ENCODE measurements at regions not wholly inside any gene's neighbourhood (a gene's known extent, or its start where the extent isn't known, plus 50 kb on each side); places are given as distances from the start of the nearest gene placed in this dataset.

DNA sequence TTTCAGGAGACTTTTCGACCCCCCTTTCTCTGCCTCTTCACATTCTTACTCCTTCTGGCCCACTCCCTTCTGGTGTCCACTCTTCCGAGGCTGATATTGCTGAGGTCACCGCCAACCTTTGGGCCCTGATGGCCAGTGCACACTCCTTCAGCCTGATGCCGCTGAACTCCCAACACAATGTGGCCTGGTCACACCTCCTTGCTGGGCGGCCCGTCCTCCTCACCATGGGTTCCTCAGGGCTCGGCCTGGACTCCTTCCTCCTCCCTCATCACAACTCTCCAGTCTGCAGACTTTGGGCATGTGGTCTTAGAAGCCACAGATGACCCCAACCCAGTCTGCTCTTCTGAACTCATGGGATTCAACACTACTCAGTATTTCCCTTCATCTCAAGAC is 583.0 kb upstream of the MGMT start (continued):
- TF ChIP-seq, protein P1, sequence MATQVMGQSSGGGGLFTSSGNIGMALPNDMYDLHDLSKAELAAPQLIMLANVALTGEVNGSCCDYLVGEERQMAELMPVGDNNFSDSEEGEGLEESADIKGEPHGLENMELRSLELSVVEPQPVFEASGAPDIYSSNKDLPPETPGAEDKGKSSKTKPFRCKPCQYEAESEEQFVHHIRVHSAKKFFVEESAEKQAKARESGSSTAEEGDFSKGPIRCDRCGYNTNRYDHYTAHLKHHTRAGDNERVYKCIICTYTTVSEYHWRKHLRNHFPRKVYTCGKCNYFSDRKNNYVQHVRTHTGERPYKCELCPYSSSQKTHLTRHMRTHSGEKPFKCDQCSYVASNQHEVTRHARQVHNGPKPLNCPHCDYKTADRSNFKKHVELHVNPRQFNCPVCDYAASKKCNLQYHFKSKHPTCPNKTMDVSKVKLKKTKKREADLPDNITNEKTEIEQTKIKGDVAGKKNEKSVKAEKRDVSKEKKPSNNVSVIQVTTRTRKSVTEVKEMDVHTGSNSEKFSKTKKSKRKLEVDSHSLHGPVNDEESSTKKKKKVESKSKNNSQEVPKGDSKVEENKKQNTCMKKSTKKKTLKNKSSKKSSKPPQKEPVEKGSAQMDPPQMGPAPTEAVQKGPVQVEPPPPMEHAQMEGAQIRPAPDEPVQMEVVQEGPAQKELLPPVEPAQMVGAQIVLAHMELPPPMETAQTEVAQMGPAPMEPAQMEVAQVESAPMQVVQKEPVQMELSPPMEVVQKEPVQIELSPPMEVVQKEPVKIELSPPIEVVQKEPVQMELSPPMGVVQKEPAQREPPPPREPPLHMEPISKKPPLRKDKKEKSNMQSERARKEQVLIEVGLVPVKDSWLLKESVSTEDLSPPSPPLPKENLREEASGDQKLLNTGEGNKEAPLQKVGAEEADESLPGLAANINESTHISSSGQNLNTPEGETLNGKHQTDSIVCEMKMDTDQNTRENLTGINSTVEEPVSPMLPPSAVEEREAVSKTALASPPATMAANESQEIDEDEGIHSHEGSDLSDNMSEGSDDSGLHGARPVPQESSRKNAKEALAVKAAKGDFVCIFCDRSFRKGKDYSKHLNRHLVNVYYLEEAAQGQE (IDR thresholded peaks at IDR 0.05; ENCODE audit: low read depth, low read length), result no peak

DNA sequence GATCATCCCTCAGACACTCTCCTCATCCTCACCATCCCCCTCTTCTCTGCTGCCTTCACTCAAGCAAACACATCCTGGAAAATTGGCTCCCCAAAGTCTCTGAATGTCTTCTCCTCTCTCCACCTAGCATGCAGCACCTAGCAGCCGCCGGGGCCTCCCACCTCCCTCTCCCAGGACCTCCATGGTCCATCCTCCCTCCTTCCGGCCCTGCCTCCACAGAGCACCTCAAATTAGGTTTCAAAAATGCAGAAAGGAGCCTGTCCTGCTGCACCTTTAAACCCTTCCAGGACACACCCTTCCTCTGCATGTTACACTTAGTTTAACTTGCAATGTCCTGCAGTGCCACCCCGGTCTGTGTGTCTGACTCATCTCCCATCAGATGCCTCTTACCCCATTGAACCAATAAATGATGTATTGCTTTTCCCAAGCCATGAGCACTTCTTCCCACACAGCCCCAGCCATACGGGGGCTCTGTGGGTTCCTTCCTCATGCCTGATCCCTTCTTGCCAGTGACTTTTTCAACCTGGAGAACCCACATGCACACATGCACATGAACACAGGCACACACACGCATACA is 582.5 kb upstream of the MGMT start:
- H4K20me1 ChIP-seq (ENCODE audit: insufficient read depth), result no peaks in the 10 kb centered on the region
- CTCF ChIA-PET, result no interaction called here

DNA sequence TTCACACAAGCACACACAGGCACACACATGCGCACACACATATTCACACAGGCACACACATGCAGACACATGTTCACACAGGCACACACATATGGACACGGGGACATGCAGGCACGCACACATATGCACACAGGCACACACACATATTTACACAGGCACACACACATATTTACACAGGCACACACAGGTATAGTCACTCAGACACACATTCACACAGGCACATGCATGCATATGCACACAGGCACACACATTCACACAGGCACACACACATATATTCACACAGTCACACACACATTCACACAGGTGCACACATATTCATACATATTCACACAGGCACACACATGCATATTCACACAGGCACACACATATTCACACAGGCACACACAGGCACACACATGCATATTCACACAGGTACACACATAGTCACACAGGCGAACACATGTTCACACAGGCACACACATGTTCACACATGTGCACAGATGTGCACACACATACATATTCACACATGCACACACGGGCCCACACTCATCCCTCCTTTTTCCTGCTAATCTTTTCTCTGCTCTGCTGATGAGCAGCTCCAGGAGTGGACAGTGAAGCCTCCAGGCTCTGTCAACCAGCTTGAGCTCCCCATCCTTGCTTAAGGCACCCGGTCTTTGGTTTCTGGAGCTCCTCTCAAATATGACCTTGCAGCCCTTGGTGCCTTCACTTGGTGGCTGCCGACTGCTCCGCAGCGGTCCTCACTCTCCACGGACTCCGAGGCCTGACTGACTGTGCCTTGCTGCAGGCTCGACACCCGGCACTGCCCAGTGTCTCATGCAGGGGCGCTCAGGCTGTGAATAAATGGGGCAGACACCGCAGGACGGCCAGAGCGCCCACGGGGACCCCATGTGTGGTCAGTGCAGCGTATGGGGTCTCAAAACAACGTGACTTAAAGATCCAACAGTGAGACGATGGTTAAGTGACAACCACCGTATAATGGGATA is 581.2 kb upstream of the MGMT start:
- H3K4me1 ChIP-seq (ENCODE audit: control insufficient read depth in 1 of 2, insufficient read depth in 2 of 2, low read depth in 1 of 2, low read length in 1 of 2), result no peaks in the 10 kb centered on the region
- ChIA-PET POLR2A (no interaction called here), CTCF (no interaction called here)
- no peaks in the 10 kb centered on the region for H3K79me2 ChIP-seq (ENCODE audit: insufficient read depth)
- no peaks in the 10 kb centered on the region for H3K36me3 ChIP-seq (replicated peaks in 1 of 2; ENCODE audit: control insufficient read depth in 1 of 2, insufficient read depth in 2 of 2, low read length in 1 of 2)
- DNase-seq, result no peak
- H3K9me2 ChIP-seq, result 0 out of 2 replicates have a peak, but pooled peaks cover 4% of the 10 kb centered on the region
- no peak overlapping the region for H2AFZ ChIP-seq (ENCODE audit: low read depth)
- H3F3A ChIP-seq (replicated peaks; ENCODE audit: insufficient read depth), result no peaks in the 10 kb centered on the region
- TF ChIP-seq NRF1 (IDR thresholded peaks at IDR 0.05; ENCODE audit: low read depth, low read length) (no peak), ELF1 (IDR thresholded peaks at IDR 0.05) (no peak), TEAD4 (IDR thresholded peaks at IDR 0.05; ENCODE audit: borderline replicate concordance, insufficient read depth) (no peak), TCF12 (IDR thresholded peaks at IDR 0.05) (no peak), FOSL2 (IDR thresholded peaks at IDR 0.05; ENCODE audit: borderline replicate concordance, low read depth) (no peak), RAD21 (IDR thresholded peaks at IDR 0.05; ENCODE audit: low read length) (no peak), CHD2 (IDR thresholded peaks at IDR 0.05; ENCODE audit: low read length, partially characterized antibody) (no peak)
- TF ChIP-seq, protein P2, sequence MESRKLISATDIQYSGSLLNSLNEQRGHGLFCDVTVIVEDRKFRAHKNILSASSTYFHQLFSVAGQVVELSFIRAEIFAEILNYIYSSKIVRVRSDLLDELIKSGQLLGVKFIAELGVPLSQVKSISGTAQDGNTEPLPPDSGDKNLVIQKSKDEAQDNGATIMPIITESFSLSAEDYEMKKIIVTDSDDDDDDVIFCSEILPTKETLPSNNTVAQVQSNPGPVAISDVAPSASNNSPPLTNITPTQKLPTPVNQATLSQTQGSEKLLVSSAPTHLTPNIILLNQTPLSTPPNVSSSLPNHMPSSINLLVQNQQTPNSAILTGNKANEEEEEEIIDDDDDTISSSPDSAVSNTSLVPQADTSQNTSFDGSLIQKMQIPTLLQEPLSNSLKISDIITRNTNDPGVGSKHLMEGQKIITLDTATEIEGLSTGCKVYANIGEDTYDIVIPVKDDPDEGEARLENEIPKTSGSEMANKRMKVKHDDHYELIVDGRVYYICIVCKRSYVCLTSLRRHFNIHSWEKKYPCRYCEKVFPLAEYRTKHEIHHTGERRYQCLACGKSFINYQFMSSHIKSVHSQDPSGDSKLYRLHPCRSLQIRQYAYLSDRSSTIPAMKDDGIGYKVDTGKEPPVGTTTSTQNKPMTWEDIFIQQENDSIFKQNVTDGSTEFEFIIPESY (IDR thresholded peaks at IDR 0.05; ENCODE audit: borderline replicate concordance, low read depth), result no peak
- no peak overlapping the region for H3K9ac ChIP-seq
- H4K20me1 ChIP-seq (ENCODE audit: insufficient read depth), result no peaks in the 10 kb centered on the region
- no peaks in the 10 kb centered on the region for H3K27me3 ChIP-seq (ENCODE audit: insufficient read depth)
- no peak overlapping the region for H3K4me3 ChIP-seq (ENCODE audit: low read depth in 2 of 2, low read length in 1 of 2)
- no peaks in the 10 kb centered on the region for H3K9me3 ChIP-seq
- WGBS (ENCODE audit: low lambda C conversion rate), result 47% methylated on average over 17 of the region's 22 CpGs
- H3K4me2 ChIP-seq, result no peak overlapping the region
- H3K27ac ChIP-seq (ENCODE audit: low read depth in 2 of 2, low read length in 1 of 2), result no peak overlapping the region

More for the DNA sequence above, 582.5 kb upstream of the MGMT start:
- H3K27ac ChIP-seq (ENCODE audit: low read depth in 2 of 2, low read length in 1 of 2), result no peak overlapping the region
- H3K27me3 ChIP-seq (ENCODE audit: insufficient read depth), result no peaks in the 10 kb centered on the region
- H3K9me3 ChIP-seq, result no peaks in the 10 kb centered on the region
- no peaks in the 10 kb centered on the region for H3K4me1 ChIP-seq (ENCODE audit: control insufficient read depth in 1 of 2, insufficient read depth in 2 of 2, low read depth in 1 of 2, low read length in 1 of 2)
- POLR2A ChIA-PET, result no interaction called here
- no peak overlapping the region for H3K4me2 ChIP-seq
- no peaks in the 10 kb centered on the region for H3K36me3 ChIP-seq (replicated peaks in 1 of 2; ENCODE audit: control insufficient read depth in 1 of 2, insufficient read depth in 2 of 2, low read length in 1 of 2)
- H3K9me2 ChIP-seq, result 0 out of 2 replicates have a peak, but pooled peaks cover under 1% of the 10 kb centered on the region
- WGBS (ENCODE audit: low lambda C conversion rate), result 29% methylated on average over 6 of the region's 6 CpGs
- H3K4me3 ChIP-seq (ENCODE audit: low read depth in 2 of 2, low read length in 1 of 2), result no peak overlapping the region
- no peak for DNase-seq
- H2AFZ ChIP-seq (ENCODE audit: low read depth), result no peak overlapping the region
- no peak for TF ChIP-seq YY1 (IDR thresholded peaks at IDR 0.05; ENCODE audit: low read depth)
- TF ChIP-seq EZH2phosphoT487 (IDR thresholded peaks at IDR 0.05; ENCODE audit: borderline replicate concordance, low read depth), result no peak
- TF ChIP-seq FOXM1 (IDR thresholded peaks at IDR 0.05; ENCODE audit: low read depth), result no peak
- no peak for TF ChIP-seq MEF2A (IDR thresholded peaks at IDR 0.05; ENCODE audit: borderline replicate concordance, low read depth)
- TF ChIP-seq GABPA (IDR thresholded peaks at IDR 0.05; ENCODE audit: low read depth), result no peak
- no peak for TF ChIP-seq NRF1 (IDR thresholded peaks at IDR 0.05; ENCODE audit: low read depth, low read length)
- no peak for TF ChIP-seq TAF1 (IDR thresholded peaks at IDR 0.05; ENCODE audit: borderline replicate concordance, low read depth, low read length)
- TF ChIP-seq RCOR1 (IDR thresholded peaks at IDR 0.05; ENCODE audit: low read length), result no peak
- TF ChIP-seq, protein P3, sequence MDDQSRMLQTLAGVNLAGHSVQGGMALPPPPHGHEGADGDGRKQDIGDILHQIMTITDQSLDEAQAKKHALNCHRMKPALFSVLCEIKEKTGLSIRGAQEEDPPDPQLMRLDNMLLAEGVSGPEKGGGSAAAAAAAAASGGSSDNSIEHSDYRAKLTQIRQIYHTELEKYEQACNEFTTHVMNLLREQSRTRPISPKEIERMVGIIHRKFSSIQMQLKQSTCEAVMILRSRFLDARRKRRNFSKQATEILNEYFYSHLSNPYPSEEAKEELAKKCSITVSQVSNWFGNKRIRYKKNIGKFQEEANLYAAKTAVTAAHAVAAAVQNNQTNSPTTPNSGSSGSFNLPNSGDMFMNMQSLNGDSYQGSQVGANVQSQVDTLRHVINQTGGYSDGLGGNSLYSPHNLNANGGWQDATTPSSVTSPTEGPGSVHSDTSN (IDR thresholded peaks at IDR 0.05), result no peak
- H3K79me2 ChIP-seq (ENCODE audit: insufficient read depth), result no peaks in the 10 kb centered on the region
- H3K9ac ChIP-seq, result no peak overlapping the region
- no peaks in the 10 kb centered on the region for H3F3A ChIP-seq (replicated peaks; ENCODE audit: insufficient read depth)
